ENCODE measurements at regions not wholly inside any gene's neighbourhood (a gene's known extent, or its start where the extent isn't known, plus 50 kb on each side); places are given as distances from the start of the nearest gene placed in this dataset.
"Not testable (repeated sequence)": the region's sequence is repeated elsewhere in the genome, so short reads cannot be mapped to it uniquely, and the experiment has no call there.

- not testable (repeated sequence) for TF ChIP-seq CTCF (conservative IDR thresholded peaks at IDR 0.05; ENCODE audit: low read length); EZH2phosphoT487 (IDR thresholded peaks at IDR 0.05; ENCODE audit: borderline replicate concordance, low read depth, low read length)
Measured at GRCh38 chr16:26721957-26722356, 344.8 kb upstream of the C16orf82 start.
